Activated CD8-positive, alpha-beta memory T cell treated with anti-CD3 and anti-CD28 coated beads for 4 hours (primary cell): ENCODE measurements at regions not wholly inside any gene's neighbourhood (a gene's known extent, or its start where the extent isn't known, plus 50 kb on each side); places are given as distances from the start of the nearest gene placed in this dataset.
"Not testable (repeated sequence)": the region's sequence is repeated elsewhere in the genome, so short reads cannot be mapped to it uniquely, and the experiment has no call there.

Experiments used
- DNase-seq, 2 donors: peaks; one replicate each; pipeline ENCODE4 v3.0.0-alpha.2; 2020; ENCODE audit warnings: low read depth in 2 of 2

DNA sequence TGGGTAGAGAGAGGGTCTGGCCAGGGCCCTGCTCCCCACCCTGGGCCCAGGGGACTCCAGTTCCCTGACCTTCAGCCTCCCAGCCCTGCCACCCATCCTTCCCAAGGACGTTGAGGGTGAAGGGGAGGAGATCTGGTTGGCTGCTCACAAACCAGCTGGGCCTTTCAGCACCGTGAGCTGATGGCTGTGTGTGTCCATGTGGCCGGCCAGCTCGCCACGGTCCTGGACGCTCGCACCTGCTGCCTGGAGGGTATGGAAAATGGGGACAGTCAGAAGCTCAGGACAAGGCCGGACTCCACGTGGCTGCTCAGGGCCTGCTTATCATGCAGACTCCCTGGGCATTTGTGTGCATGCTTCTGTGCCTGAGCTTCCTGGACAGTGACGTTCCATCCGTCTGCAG is 110.3 kb downstream of the NPIPB11 start:
- not testable (repeated sequence) for DNase-seq

DNA sequence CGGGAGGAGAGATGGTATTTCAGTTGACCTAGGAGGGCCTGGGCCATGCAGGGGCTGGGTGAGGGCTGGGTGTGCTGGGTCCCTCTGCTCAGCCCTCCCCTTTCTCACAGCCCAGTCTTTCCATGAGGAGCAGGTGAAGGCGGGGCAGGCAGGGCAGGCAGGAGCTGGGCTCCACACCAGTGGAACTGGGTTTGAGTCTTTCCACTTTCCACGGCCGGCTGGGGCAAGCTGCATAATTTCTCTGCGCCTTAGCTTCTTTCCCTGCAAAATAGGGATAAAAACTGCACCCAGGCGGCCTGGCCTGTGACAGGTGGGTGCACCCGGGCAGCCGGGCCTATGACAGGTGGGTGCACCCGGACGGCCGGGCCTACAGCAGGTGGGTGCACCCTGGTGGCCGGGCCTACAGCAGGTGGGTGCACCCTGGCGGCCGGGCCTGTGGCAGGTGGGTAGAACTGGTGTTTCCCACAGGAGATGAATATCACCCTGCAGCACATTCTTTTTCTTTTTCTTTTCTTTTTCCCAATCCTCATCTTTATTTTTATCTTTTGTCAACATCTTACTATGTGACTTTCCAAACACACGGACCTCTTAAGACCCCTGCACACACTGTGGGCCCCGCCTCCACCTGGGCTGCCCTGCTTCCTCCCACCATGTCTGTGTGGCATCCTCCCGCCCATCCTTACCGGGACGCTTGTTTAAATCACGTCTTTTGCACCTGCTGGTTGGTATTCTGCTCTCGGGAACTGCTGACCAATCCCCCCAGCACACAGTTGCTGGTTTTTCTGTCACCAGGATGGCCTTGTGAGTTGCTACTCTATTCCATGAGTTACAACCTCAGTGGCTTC is 111.3 kb downstream of the NPIPB11 start:
- DNase-seq = not testable (repeated sequence)

DNA sequence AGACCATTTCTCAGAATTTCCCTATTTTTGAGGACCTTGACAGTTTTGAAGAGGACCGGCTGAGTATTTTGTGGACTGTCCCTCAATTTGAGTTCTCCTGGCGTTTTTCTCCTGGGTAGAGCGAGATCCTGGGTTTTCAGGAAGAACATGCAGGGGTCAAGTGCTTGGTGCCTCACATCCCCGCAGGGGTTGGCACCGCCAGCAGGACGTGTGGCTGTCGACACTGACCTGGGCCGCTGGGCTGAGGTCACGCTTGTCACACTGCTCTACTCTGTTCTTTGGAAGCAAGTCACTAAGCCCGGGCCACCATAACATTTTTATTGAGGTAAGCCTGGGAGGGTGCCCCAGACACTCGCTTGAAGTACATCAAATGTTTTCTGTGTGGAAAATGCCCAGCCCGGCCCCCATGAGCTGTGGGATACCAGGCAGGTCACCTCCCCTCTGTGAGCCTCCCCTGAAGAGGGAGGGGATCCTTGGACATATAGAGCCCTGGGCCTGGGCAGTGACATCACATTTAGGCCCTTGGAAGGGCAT is 112.0 kb downstream of the NPIPB11 start:
- not testable (repeated sequence) for DNase-seq

DNA sequence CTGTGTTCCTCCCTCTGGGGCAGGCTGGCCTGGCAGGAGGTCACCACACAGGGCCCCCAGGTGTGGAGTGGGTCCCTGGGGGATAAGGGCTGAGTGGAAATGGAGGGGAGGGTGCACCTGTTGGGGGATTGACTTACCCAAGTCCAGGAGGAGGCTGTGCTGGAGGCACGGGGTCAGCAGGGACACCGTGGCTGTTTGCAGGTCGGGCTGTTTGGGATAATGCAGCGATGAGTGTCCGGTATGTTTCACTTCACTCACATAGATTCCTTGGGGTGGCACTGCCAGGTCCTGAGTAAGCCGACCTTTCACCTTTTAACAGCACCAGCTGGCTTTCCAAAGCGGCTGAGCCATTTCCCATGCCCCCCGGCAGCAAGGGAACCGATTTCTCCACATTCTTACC is 113.0 kb downstream of the NPIPB11 start:
- not testable (repeated sequence) for DNase-seq

DNA sequence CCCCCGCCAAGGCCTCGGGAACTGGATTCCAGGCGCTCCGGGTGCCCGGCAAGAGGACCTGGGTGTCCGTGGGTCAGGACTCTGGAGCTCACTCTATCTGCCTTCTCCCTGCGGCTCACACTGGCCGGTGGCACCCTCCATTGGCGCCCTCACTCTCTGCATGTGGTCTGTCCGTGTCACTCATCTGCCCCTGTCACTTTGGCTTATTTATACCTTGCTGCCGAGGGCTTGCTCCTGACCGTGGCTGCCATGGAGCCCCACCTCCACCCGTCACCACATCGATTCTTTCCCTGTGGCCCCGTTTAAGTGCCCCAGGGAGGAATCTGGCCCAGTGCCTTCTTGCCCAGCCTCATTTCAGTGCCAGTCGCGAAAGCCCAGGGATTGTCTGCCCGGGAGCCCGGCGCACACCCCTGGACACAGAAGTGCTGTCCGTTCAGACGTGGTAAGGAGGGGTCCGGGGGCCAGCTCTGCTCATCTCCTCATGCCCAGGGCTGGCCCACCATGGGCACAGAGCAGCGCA is 113.5 kb downstream of the NPIPB11 start:
- DNase-seq = not testable (repeated sequence)

DNA sequence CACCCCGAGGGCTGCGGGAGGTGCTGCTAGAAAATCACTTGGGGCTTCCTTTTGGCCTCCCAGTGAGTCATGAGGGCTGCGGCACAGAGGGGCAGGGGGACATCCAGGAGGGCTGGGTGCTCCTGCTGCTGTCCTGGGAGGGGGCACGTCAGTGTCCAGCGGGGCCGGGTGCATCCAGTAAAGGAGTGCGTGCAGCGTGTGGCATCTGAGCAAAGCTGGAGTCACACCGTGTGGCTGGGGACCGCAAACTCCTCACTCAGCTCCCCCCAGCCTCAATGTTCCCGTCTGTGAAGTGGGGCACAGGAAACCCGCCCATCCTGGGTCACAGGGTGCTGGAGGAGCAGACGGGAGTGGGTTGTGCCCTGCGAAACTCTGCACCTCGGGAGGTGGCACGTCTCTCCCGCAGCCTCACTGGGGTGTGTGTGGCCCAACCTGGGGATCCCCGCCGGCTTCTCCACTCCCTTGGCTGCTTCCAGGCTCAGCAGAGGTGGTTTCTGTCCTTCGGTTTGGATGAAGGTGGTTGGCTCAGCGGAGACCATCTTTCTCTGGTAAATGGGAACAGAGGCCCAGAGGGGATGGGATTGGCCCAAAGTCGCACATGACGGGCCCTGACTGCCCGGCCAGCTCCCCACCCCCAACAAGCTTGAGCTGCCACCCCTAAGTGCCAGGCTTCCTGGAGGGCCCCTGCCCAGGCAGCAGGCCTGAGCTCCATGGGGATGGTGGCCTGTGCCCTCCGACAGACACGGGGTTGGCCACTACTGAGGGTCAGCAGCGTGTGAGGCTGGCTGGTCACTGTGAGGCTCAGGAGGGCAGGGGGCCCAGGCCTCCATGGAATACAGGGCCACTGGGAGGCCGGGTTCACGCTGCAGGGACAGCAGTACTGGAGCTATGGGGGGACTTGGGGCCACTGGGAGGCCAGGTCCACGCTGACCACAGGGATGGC is 114.9 kb downstream of the NPIPB11 start:
- DNase-seq = not testable (repeated sequence)

DNA sequence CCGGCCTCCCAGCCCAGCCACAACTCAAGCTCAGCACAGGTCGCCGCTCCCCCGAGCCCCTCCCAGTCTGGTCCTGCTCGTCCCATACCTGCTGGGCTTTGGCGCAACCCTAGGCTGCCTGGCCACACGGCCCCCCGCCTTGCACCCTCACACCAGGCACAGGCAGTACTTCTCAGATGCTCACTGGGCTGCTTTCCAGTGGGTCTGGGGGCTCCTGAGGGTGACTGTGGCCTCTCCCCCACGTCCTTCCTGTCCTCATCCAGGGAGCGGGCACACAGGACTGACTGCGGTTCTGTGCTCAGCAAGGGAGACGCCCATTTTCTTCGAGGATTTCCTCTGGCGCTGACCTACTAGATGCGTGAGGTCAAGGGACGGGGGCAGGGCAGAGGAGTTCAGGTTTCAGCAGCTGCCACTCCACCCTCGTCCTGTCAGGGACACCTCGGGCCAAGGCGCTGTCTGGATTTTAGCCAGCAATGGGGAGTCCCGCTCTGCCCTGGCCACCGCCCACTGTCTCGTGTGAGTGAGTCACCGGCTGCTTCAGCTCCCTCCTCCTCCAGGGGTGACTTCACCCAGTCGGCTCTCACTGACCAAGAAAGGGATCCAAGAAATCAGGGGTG is 115.8 kb downstream of the NPIPB11 start:
- DNase-seq = peak; percentile 46 to 54

DNA sequence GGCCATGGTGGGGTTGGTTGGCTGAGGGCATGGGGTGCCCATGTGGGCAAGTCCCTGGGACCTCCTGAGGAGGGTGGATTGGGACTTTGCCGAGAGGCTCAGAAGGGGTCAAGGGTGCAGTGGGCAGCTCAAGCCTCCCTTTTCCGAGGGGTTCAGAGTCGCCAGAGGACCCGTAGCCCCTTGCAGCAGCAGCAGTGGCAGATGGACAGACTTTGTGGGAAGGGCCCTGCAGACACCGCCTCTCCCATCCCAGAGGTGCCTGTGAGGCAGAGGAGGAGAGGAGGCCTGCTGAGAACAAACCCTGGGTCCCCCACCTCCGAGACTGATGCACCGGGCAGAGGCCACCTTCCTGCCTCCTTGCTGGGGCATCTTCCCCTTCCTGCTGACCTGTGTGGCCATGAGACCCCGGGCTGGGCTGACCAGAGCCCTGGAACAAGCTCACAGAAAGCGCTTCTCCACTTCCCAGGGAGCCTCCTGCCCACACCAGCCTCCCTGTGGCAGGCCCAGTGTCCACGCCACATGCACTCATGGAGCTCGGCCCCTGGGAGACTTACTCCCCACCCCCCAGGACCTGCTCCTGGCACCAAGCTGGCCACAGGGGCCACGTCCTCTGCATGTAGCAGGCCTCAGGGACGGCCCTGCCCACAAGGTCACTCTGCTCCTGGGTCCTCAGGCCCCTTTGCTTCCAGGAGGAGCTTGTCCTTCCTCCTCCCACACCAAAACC is 116.8 kb downstream of the NPIPB11 start:
- DNase-seq = not testable (repeated sequence)

DNA sequence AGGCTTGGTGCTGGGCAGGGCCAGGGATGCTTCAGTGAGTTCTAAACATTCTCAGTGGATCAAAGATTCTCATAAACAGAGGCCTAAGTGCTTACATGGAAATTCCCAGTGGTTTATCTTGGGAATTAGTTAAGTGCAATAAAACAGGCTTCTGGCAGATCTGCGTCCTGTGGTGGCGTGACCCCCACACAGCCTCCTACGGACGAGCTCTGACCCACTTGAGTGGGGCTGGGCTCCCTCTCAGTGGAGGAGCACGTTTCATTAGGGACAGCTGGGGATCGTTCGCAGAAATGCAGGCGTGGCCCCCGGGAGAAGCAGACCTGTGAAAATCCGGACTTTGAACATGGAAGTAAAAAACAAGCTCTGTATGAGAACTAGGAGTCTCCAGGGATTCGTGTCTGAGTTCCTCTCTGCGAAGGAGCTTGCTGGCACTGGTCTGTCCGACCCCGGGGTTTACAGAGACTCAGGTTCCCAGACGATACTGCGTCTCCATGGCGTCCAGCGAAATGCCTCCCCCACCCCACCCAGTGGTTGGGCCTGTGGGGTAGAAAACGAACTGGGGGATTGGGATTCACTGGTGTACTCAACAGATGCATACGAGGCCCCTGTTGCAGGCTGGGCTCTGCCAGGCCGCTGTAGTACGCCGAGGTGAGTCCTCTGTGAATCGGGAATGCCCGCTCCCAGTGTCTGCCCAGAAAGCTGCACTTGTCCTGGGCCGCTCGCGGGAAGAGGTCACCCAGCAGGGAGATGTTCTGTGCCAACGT is 117.6 kb downstream of the NPIPB11 start:
- not testable (repeated sequence) for DNase-seq

DNA sequence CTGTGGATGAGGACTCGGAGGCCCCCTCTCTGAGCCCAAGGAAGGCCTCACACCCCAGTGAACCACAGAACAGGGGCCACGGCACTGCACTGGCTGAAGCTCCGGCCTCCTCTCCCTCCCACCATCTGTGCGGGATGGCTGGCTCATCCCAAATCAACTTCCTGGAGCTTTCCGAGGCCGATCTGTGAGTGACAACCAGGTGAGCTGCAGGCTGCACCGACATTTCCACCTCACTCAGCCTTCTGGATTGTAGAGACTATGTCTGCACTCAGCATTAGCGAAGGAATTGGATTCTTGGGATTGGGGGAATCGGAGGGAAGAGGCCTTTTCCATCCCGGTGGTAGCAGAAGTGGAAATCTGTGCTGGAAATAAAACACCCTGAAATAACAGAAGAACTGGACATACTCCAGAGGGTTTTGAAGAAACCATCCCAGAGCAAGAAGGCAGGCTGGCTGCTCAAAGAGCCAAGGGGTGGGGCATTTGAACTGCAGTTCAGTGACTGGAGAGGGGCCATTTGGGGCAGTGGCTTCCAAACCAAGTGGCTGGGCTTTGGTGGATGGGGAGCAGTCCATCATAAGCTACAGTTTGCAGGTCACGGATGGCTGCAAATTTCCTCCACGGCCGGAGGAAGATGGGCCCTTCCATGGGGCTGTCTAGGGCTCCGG is 118.5 kb downstream of the NPIPB11 start:
- not testable (repeated sequence) for DNase-seq

DNA sequence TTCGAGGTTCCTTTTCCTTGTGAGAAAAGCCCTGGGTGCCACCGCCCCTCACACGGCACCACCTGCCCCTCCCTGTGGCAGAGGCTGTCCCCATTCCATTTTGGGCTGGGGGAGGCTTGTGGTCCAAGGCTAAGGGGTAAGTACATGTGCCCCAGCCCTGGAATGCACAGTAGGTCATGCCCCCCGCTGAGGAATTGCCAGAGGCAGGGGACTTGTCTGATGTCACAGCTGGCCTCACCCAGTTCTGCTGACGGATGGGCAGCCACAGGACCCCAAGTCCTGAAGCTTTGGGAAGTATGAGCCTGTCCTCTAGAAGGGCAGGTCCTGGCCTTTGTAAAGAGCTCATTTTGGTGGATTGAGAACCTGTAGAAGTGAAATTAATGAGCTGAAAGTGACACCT is 119.3 kb downstream of the NPIPB11 start:
- DNase-seq = not testable (repeated sequence)

DNA sequence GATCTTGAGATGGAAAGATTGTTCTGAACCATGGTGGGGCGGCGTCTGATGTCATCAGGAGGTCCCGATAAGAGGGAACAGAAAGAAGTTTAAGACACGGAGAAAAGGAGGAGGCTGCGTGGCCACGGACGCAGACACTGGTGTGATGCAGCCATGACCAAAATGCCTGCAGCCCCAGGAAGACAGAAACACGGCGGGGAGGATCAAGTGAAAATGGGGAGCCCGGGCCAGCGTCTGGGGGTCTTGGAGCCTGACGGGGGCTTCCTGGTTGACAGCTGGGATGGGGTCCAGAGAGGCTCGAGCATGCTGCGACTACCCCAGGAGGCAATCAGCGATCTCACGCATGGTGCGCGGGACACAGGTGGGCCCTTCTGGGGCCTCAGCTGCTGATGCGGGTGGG is 119.7 kb downstream of the NPIPB11 start:
- not testable (repeated sequence) for DNase-seq

DNA sequence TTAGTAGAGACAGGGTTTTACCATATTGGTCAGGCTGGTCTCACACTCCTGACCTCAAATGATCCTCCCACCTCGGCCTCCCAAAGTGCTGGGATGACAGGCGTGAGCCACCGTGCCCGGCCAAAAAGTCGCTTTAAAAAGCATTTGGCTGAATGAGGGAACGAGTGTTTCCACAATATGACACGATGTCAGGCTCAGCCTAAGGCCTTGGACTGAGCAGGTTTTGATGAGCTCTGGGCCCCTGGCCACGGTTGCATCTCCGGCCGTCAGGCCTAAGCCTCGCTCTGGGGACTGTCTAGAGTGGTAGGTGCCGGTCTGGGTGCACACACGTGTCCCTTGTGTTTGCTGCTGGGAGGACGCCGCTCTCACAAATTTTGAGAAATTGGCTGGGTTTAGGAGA is 120.3 kb downstream of the NPIPB11 start:
- not testable (repeated sequence) for DNase-seq

DNA sequence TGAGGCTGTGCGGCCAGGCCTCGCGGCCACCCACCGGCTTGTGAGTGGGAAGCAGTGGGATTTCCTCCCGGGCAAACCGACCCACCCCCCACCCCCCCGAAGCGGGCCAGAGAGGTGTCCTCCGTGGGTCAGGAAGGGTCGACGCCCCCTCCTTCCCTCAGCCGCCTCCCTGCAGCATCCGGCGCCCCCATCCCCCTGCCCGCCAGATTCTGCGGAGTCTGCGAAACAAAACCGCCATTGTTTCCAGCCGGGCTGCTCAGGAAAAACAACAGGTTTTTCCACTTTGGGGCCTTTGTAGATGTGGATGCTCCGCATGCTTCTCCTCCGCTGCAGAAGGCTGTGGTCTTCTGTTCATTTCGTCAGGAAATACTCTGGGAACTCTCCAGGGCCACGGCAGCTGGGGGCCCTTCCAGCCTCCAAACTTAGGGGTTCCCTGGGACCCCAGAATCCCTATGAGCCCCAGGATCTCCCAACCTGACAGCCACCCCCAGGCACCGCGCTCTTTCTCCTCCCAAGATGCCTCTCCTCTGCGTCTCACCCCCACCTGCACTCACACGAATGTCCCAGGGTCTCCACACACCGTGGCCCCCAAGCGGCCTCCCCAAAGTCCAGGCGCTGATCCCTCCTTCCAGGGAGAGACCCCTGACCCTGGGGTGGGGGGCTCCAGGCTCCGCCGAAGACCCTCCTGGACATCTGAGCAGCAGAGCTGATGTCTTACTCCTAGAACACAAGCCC is 121.2 kb downstream of the NPIPB11 start:
- DNase-seq = not testable (repeated sequence)

DNA sequence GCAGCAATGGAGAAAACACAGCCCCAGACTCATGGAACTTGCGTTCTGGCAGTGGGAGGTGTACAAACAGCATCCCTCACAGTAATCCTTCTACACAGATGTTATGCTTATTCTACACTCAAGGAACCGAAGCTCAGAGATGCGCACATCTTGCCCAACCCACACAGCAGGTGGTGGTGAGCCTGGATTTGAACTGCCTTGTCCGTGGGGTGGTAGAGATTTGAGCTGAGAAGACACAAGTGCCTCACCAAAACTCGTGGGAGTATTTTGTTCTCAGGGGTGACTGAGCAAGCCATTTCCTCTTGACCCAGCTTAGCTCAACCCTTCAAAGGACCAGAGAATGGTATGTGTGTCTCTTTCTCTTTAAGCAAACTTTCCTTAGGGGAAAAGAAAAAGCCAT is 121.8 kb downstream of the NPIPB11 start:
- DNase-seq = not testable (repeated sequence)

DNA sequence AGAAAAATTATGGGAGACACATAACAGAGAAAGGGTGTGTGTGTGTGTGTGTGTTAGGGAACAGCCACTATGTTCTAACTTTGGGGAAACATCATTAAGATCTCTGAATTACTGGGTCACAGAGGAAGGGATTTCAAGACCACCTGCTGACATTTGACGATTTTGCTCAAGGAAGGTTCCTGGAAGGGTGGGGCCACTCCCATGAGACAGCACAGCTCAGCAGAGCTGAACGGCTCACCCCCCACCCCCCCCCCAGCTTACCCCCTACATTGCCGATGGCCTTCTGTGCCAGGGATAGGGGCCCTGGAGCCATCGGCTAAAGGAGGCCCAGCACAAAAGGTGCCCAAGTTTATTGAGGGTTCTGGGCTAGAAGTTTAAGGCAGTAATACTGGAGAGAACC is 122.4 kb downstream of the NPIPB11 start:
- DNase-seq = not testable (repeated sequence)

DNA sequence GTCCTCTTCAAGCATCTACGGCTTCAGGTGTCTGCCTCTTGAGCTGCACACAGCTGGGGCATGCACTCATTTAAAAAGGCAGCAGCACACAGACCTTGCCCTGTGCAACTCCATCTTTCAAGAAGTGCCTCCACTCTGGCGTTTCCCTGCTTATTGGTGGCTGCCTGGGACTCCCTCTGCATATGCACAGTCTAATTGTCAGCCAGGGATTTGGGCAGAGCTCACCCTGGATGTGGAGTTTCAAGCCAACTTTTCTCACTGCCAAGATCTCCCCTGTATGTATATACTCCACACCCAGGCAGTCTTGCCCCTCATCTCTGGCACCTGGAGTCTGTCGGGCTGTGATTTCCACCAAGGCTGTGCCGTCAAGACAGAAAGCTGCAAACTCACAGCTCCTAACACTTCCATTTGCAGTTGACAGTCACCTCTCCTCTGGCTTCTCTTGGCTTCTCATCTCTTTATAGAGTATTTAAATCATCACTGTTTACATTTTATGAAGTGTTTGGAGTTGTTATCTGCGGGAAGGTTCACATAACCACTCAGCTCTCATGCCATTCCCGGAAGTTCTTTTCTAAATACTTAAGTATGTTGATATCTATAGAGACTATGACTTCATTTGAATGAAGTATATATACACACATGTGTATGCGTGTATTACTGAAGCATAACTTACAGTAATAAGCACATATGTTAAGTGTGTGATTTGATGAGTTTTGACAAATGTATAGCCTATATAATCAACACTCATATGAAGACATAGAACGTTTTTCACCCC is 128.2 kb downstream of the NPIPB11 start:
- DNase-seq = not testable (repeated sequence)

DNA sequence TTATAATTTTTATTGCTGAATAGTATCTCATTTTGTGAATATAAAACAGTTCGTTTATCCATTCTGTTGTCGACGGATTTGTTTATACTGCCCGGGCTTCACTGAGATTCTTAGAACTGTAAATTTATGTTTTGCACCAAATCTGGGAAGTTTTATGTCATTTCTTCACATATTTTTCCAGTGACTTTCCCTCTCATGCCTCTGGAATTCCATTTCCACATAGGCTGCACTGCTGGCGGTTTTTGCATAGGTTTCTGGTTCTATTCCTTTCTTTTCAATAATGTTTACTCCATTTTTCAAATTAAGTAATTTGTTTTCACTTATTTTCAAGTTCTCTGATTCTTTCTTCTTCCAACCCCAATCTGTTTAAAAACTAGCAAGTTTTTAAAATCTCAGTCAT is 130.1 kb downstream of the NPIPB11 start:
- not testable (repeated sequence) for DNase-seq
